Globus pallidus (tissue), 1 donor: ENCODE measurements at regions not wholly inside any gene's neighbourhood (a gene's known extent, or its start where the extent isn't known, plus 50 kb on each side); places are given as distances from the start of the nearest gene placed in this dataset.
"Not testable (repeated sequence)": the region's sequence is repeated elsewhere in the genome, so short reads cannot be mapped to it uniquely, and the experiment has no call there.

Experiments
- DNase-seq: peaks from one replicate; pipeline ENCODE4 v3.0.0-alpha.2; 2015; ENCODE audit warnings: low spot score

DNA sequence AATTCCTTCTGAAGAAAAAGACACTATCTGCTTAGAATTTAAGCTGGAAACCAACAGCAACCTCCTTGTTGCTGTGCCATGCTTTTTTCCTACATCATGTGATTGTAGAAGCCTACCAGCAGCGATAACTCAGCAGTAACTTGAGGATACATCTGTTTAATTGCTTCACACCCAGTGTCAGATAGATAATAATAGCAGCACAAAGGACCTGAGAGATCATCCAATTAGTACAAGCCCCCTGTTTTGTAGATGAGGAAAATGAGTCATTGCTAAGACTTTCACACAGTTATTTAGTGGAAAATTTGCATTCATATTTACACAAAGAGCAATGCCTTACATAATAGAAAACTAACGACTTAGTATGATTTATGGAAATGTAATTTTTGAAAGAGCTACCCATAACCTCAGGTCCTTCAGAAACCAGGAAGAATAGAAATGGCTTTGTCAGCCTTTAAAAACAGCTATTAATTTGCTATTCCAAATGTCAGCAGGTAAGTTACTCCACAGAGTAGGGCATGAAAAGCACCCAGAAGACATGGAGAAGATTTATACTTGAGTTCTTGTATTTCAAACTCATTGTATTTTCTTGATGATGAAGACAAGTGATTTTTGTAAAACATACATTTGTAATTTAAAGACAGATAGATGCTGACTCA, 93.7 kb upstream of the SGCG start:
- DNase-seq, result no peak

DNA sequence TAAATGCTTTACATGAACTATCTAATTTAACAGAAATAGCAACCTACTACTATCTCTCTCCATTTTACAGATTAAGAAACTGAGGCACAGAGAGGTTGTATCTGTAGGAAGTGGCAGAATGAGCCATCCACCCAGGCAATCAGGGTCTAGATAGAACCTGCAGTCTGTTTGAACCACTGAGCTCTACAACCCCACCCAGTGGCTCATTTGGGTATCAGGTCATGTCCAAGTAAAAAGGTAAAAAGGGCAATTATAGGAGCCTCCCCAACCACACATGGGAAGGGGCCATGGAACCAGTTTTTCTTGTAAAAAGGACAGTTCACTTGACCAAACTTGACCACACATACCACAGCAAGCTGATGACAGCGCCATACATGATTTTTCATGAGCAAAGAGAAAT, 92.9 kb upstream of the SGCG start:
- DNase-seq, result no peak

DNA sequence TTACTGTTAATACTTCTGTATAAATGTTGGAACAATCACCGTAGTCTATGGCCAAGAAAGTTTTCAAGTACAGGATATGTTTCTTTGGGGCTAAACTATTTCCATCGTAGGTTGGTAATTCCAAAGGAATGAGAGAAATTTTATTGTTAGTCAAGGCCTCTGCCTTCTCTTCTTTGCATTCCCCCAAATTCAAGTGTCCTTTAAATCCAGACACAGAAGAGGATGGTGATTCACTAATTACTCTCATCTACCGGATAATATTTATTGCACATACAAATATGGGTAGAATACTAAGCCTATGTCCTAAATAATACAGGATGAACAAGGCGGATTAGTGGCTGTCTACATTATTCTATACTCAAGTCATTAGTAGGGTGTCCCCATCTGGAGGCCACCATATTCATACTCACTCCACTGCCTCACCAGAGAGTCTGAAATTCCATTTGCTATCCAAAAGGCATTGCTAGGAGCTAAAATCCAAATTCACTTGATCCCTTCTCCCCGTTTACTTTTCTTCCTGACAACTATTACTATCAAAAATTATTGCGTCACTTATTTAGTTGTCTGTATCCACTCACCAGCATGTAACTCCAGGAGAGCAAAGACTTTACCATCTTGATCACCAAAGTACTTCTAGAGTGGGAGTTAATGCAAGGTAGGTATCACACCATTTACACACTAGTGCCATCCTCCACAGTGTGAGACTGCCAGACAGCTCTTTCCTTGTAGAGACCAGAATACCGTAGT, 82.4 kb upstream of the SGCG start:
- DNase-seq, result no peak

GRCh38 chr13:23105051-23105450, 75.7 kb upstream of the SGCG start:
- DNase-seq, result no peak

DNA sequence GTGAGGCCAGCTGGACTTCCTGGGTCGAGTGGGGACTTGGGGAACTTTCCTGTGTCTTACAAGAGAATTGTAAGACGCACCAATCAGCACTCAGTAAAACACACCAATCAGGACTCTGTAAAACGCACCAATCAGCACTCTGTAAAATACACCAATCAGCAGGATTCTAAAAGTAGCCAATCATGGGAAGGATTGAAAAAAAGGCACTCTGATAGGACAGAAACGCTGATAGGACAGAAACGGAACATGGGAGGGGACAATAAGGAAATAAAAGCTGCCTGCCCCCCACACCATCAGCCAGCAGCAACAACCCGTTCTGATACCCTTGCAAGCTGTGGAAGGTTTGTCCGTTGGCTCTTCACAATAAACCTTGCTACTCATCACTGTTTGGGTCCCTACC, 73.1 kb upstream of the SGCG start:
- DNase-seq, result no peak

DNA sequence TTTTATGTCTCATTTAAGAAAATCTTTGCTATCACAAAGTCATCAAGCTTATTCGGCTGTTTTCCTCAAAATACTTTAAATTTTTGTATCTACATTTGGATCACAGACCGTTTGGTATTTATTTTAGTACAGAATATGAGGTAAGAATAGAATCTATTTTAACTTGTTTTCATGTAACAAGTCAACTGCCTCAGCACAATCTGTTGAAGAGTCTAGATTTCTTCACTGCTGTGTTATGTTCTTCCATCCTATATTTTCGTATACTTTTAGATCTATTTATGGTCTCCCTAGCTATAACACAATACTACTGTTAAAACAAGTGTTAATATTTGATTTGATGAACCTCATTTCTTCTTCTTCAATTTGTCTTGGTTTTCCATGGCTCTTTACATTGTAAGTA, 61.6 kb upstream of the SGCG start:
- no peak for DNase-seq

DNA sequence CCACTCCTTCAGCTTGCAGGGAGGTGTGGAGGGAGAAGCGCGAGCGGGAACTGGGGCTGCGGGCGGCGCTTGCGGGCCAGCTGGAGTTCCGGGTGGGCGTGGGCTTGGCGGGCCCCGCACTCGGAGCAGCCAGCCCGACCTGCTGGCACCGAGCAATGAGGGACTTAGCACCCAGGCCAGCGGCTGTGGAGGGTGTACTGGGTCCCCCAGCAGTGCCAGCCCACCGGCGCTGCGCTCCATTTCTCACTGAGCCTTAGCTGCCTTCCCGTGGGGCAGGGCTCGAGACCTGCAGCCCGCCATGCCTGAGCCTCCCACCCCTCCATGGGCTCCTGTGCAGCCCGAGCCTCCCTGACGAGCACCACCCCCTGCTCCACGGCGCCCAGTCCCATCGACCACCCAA, 53.2 kb upstream of the SGCG start:
- not testable (repeated sequence) for DNase-seq

- DNase-seq, result no peak
Observed at GRCh38 chr13:23129331-23129730, 51.4 kb upstream of the SGCG start.
